Sigmoid colon (tissue), 6 donors: ENCODE measurements at regions not wholly inside any gene's neighbourhood (a gene's known extent, or its start where the extent isn't known, plus 50 kb on each side); places are given as distances from the start of the nearest gene placed in this dataset.
"Not testable (repeated sequence)": the region's sequence is repeated elsewhere in the genome, so short reads cannot be mapped to it uniquely, and the experiment has no call there.

ENCODE experiments used
- DNase-seq: peaks from one replicate; pipeline ENCODE4 v3.0.0-alpha.2; 2019
- H3K27ac ChIP-seq, 4 donors: fragments of 200-600 bp; sonication (generic); one replicate each; pipeline ENCODE4 v1.5.1; 2016 to 2019; ENCODE audit warnings: mild to moderate bottlenecking in 1 of 4
- H3K27me3 ChIP-seq, 3 donors: fragments of 200-600 bp; sonication (generic); one replicate each; pipeline ENCODE4 v1.5.1; 2019; ENCODE audit warnings: mild to moderate bottlenecking in 1 of 3
- H3K36me3 ChIP-seq, 4 donors: fragments of 200-600 bp; sonication (generic); one replicate each; pipeline ENCODE4 v1.5.1; 2016 to 2019
- H3K4me1 ChIP-seq, 4 donors: fragments of 200-600 bp; sonication (generic); one replicate each; pipeline ENCODE4 v1.5.1; 2017 to 2019
- H3K4me3 ChIP-seq, 4 donors: fragments of 200-600 bp; sonication (generic); one replicate each; pipeline ENCODE4 v1.5.1; 2017 to 2019; ENCODE audit warnings: mild to moderate bottlenecking in 2 of 4, moderate library complexity in 1 of 4
- H3K9me3 ChIP-seq, 4 donors: fragments of 200-600 bp in 3 of 4; sonication (generic) in 3 of 4; one replicate each; pipeline versions ENCODE4 v1.5.1 to v1.6.1; 2013 to 2019
- EP300 ChIP-seq, 4 donors: sonication (generic); formaldehyde crosslinking; IDR thresholded peaks; one replicate each; pipeline ENCODE4 v1.6.1; 2017; ENCODE audit warnings: antibody characterized with exemption in 4 of 4
- POLR2A ChIP-seq, 2 donors: fragments of 450-650 bp; IDR thresholded peaks; one replicate each; pipeline ENCODE4 v1.6.1; 2016; ENCODE audit warnings: antibody characterized with exemption in 2 of 2, mild to moderate bottlenecking in 2 of 2, moderate library complexity in 2 of 2
- POLR2AphosphoS5 ChIP-seq, 4 donors: sonication (generic); formaldehyde crosslinking; IDR thresholded peaks; one replicate each; pipeline ENCODE4 v1.6.1; 2017; ENCODE audit warnings: antibody characterized with exemption in 4 of 4
- WGBS, 2 donors: extraction: QIAGEN DNeasy Blood & Tissue Kit; methylation state at CpG; one replicate each; pipeline ENCODE4 v1.1.7; 2013; 5-methylcytosine and 5-hydroxymethylcytosine counted together
- intact Hi-C: fragments of 100-400 bp; cut with DNase I; formaldehyde crosslinking; loops from one replicate; pipeline ENCODE4 v1.15.1; 2023
- TF ChIP-seq, protein P1 (sequence below), 4 experiments: fragments of 450-650 bp in 3 of 4; fragments of 200-600 bp in 1 of 4; IDR thresholded peaks; one replicate each; pipeline ENCODE4 v1.5.1; 2016 to 2019; ENCODE audit warnings: antibody characterized with exemption in 4 of 4, mild to moderate bottlenecking in 3 of 4, moderate library complexity in 2 of 4
- donor health status: healthy with polysubstance abuse.
- donor health status: healthy.

DNA sequence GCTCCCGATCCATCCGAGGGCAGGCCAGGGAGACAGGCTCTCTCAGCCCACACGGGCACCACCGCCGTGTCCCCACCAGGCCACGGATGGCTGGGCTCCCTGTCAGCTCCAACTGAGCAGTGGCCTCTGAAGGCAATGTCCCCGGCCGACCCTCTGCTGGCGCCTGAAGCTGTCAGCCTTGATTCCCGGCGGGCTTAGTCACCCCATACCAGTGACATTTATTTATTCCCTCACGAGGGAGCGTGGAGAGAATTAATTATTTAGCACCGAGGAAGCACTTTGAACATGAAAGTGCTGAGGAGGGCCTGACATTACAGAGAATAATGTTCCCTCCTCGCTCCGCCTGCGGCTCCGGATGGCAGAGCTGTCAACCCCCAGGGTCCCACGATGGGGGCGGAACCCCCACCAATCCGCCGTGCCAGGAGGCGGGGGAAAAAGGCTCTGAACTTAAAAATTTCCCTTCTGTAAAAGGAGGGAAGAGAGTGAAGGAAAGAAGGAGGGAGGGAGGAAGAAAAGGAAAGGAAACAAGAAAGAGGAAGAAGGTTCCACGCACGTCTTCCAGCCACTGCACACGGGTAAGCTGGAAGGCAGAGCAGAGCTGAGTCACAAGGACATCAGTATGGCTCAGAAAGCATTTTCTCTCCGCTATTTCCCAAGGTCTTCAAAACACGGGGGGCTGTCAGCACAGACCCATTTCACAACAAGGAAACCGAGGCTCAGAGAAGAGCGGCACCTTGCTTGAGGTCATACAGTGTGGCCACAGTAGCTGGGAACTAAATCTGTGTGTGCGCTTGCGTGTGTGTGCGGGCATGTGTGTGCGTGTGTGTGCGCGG is 108.7 kb upstream of the NCOR2 start:
- WGBS, 2 donors = 65 to 85% methylated on average over 36 of the region's 36 CpGs
- Histone ChIP-seq H3K27ac (peak overlapping the region; percentile 74 to 93 (median 78)), H3K9me3 (no peaks in the 10 kb centered on the region), H3K27me3 (no peaks in the 10 kb centered on the region), H3K4me1 (peaks cover 0 to 56% (median 48%) of the 10 kb centered on the region in 4 donors), H3K4me3 (peak overlapping the region in 2 of 4 donors; percentile 14 to 27), H3K36me3 (no peaks in the 10 kb centered on the region)
- DNase-seq = peak; percentile 76
- intact Hi-C loops = no loop called here
- peak in 3 of 4 donors; percentile 61 to 76 (median 72) for TF ChIP-seq POLR2AphosphoS5 (IDR thresholded peaks at IDR 0.05)
- TF ChIP-seq, protein P1, sequence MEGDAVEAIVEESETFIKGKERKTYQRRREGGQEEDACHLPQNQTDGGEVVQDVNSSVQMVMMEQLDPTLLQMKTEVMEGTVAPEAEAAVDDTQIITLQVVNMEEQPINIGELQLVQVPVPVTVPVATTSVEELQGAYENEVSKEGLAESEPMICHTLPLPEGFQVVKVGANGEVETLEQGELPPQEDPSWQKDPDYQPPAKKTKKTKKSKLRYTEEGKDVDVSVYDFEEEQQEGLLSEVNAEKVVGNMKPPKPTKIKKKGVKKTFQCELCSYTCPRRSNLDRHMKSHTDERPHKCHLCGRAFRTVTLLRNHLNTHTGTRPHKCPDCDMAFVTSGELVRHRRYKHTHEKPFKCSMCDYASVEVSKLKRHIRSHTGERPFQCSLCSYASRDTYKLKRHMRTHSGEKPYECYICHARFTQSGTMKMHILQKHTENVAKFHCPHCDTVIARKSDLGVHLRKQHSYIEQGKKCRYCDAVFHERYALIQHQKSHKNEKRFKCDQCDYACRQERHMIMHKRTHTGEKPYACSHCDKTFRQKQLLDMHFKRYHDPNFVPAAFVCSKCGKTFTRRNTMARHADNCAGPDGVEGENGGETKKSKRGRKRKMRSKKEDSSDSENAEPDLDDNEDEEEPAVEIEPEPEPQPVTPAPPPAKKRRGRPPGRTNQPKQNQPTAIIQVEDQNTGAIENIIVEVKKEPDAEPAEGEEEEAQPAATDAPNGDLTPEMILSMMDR (IDR thresholded peaks at IDR 0.05) = peak in 1 of 4 experiments; percentile 13
- no peak for TF ChIP-seq POLR2A (IDR thresholded peaks at IDR 0.05)
- TF ChIP-seq EP300 (IDR thresholded peaks at IDR 0.05) = peak in 2 of 4 donors; percentile 44 to 79

DNA sequence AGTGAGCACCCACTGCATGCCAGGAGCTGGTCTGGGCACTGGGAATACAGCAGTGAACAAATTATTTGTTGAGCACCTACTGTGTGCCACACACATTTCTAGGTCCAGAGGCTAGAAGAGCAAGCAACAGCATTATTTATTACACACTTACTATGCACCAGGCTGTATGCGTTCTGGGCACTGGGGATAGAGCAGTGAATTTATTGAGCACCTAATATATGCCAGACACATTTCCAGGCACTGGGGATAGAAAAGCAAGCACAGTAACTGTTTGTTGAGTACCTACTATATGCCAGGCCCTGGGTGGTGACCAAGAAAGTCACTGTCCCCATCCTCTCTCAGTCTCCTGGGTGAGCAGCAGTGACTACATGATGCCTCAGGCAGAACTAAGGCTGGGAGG is 107.5 kb upstream of the NCOR2 start:
- Histone ChIP-seq H3K27ac (peak overlapping the region; percentile 74 to 93 (median 78)), H3K27me3 (no peaks in the 10 kb centered on the region), H3K36me3 (no peaks in the 10 kb centered on the region), H3K4me1 (peaks cover 0 to 46% (median 42%) of the 10 kb centered on the region in 4 donors), H3K9me3 (no peaks in the 10 kb centered on the region), H3K4me3 (no peak overlapping the region)
- no peak for DNase-seq
- no peak for TF ChIP-seq POLR2A (IDR thresholded peaks at IDR 0.05)
- TF ChIP-seq POLR2AphosphoS5 (IDR thresholded peaks at IDR 0.05) = no peak
- TF ChIP-seq, protein P1 (IDR thresholded peaks at IDR 0.05) = no peak
- TF ChIP-seq EP300 (IDR thresholded peaks at IDR 0.05) = no peak
- intact Hi-C loops = no loop called here
- WGBS, 2 donors = 73% methylated on average over 1 of the region's 1 CpG

- Histone ChIP-seq H3K27ac (peak overlapping the region; percentile 24 to 93 (median 77)), H3K27me3 (no peaks in the 10 kb centered on the region), H3K36me3 (no peaks in the 10 kb centered on the region), H3K4me3 (no peak overlapping the region), H3K4me1 (peaks cover 0 to 37% (median 33%) of the 10 kb centered on the region in 4 donors), H3K9me3 (no peaks in the 10 kb centered on the region)
- intact Hi-C loops = no loop called here
- TF ChIP-seq EP300 (IDR thresholded peaks at IDR 0.05) (no peak), POLR2AphosphoS5 (IDR thresholded peaks at IDR 0.05) (peak in 2 of 4 donors; percentile 22 to 29)
- WGBS, 2 donors = 73 to 74% methylated on average over 15 of the region's 15 CpGs
- DNase-seq = no peak
Measured at GRCh38 chr12:124673801-124674617, 106.6 kb upstream of the NCOR2 start.

DNA sequence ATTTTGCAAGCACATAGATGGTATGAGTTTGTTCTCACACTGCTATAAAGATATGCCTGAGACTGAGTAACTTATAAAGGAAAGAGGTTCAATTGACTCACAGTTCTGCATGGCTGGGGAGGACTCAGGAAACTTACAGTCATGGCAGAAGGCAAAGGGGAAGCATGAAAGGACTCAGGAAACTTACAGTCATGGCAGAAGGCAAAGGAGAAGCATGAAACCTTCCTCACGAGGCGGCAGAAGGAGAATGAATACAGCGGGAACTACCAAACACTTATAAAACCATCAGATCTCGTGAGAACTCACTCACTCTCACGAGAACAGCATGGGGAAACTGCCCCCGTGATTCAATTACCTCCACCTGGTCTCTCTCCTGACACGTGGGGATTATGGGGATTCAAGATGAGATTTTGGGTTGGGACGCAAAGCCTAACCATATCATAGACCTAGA is 101.9 kb upstream of the NCOR2 start:
- H3K4me1 ChIP-seq, H3K36me3 ChIP-seq, H3K27ac ChIP-seq, H3K27me3 ChIP-seq, H3K4me3 ChIP-seq, H3K9me3 ChIP-seq, intact Hi-C loops: not testable (repeated sequence)
- WGBS, 2 donors = 69 to 84% methylated on average over 8 of the region's 8 CpGs
- TF ChIP-seq POLR2AphosphoS5 (IDR thresholded peaks at IDR 0.05) = peak in 1 of 4 donors; percentile 50
- peak; percentile 29 for DNase-seq

GRCh38 chr12:124668602-124669001 is 101.2 kb upstream of the NCOR2 start:
- peak overlapping the region in 1 of 4 donors; percentile 48 for H3K27ac ChIP-seq
- H3K4me1 ChIP-seq = peaks cover 0 to 6% (median 0%) of the 10 kb centered on the region in 4 donors
- 22 to 52% methylated on average over 8 of the region's 8 CpGs for WGBS, 2 donors
- H3K4me3 ChIP-seq = no peak overlapping the region
- DNase-seq = peak; percentile 61
- TF ChIP-seq POLR2AphosphoS5 (IDR thresholded peaks at IDR 0.05) = no peak
- TF ChIP-seq POLR2A (IDR thresholded peaks at IDR 0.05) = no peak
- TF ChIP-seq, protein P1 (IDR thresholded peaks at IDR 0.05) = no peak
- TF ChIP-seq EP300 (IDR thresholded peaks at IDR 0.05) = no peak
- H3K36me3 ChIP-seq = no peaks in the 10 kb centered on the region
- peaks cover 0 to 8% (median under 1%) of the 10 kb centered on the region in 4 donors for H3K9me3 ChIP-seq
- intact Hi-C loops = no loop called here
- H3K27me3 ChIP-seq = no peaks in the 10 kb centered on the region
